Prostate gland (tissue), 2 donors: ENCODE measurements at regions not wholly inside any gene's neighbourhood (a gene's known extent, or its start where the extent isn't known, plus 50 kb on each side); places are given as distances from the start of the nearest gene placed in this dataset.

Experiments
- POLR2A ChIP-seq: fragments of 450-650 bp; IDR thresholded peaks from one replicate; pipeline ENCODE4 v1.6.1; 2016; ENCODE audit warnings: antibody characterized with exemption, mild to moderate bottlenecking
- POLR2AphosphoS5 ChIP-seq: sonication (generic); formaldehyde crosslinking; IDR thresholded peaks from one replicate; pipeline ENCODE4 v1.6.1; 2017; ENCODE audit warnings: antibody characterized with exemption
- TF ChIP-seq, protein P1 (sequence below), 4 experiments: fragments of 200-600 bp in 2 of 4; fragments of 450-650 bp in 2 of 4; sonication (generic) in 2 of 4; IDR thresholded peaks; 1 replicate in 3 of 4; 2 replicates in 1 of 4; pipeline ENCODE4 v1.5.1; 2016 to 2019; ENCODE audit warnings: antibody characterized with exemption in 4 of 4, mild to moderate bottlenecking in 2 of 4, moderate library complexity in 2 of 4

DNA sequence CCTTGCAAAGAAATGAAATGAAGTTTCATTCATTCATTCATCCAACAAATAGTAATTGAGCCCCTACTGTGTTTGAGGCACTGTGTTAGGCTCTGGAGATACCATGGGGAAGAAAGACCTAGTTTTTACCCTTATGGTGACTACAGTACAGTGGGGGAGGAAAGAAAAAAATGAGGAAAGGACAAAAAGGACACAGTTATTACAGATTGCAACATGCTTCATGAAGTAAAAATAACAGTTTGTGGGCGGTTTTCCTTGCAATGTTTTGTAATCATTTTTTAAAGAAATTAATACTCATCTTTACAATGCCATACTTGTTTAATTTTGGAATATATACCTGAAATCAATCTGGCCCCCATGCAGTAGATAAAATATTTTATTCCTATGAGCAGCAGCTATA lies 120.3 kb downstream of the TM2D1 start:
- TF ChIP-seq, protein P1, sequence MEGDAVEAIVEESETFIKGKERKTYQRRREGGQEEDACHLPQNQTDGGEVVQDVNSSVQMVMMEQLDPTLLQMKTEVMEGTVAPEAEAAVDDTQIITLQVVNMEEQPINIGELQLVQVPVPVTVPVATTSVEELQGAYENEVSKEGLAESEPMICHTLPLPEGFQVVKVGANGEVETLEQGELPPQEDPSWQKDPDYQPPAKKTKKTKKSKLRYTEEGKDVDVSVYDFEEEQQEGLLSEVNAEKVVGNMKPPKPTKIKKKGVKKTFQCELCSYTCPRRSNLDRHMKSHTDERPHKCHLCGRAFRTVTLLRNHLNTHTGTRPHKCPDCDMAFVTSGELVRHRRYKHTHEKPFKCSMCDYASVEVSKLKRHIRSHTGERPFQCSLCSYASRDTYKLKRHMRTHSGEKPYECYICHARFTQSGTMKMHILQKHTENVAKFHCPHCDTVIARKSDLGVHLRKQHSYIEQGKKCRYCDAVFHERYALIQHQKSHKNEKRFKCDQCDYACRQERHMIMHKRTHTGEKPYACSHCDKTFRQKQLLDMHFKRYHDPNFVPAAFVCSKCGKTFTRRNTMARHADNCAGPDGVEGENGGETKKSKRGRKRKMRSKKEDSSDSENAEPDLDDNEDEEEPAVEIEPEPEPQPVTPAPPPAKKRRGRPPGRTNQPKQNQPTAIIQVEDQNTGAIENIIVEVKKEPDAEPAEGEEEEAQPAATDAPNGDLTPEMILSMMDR (IDR thresholded peaks at IDR 0.05) = no peak
- TF ChIP-seq POLR2A = no peak
- TF ChIP-seq POLR2AphosphoS5 = no peak
